NCI-H2227 (cell line): ENCODE measurements at regions not wholly inside any gene's neighbourhood (a gene's known extent, or its start where the extent isn't known, plus 50 kb on each side); places are given as distances from the start of the nearest gene placed in this dataset.

Source experiments
- DNase-seq: peaks from one replicate; lab custom pipeline; 2025; ENCODE audit not compliant: unreplicated experiment; lab: John Stamatoyannopoulos, UW

GRCh38 chr4:157803421-157803820, 369.4 kb downstream of the GASK1B start:
- DNase-seq, result no peak

GRCh38 chr4:157795495-157795894, 377.3 kb downstream of the GASK1B start:
- no peak for DNase-seq

- DNase-seq, result no peak
These were observed 380.1 kb downstream of the GASK1B start for GRCh38 chr4:157792716-157793115.

- no peak for DNase-seq
These were observed 381.6 kb downstream of the GASK1B start for GRCh38 chr4:157791236-157791635.

GRCh38 chr4:157787618-157788017, 385.2 kb downstream of the GASK1B start:
- no peak for DNase-seq

- DNase-seq, result no peak
These were observed 391.5 kb downstream of the GASK1B start for GRCh38 chr4:157781361-157781760.

GRCh38 chr4:157779081-157779480, 393.7 kb downstream of the GASK1B start:
- no peak for DNase-seq

- no peak for DNase-seq
These were observed 395.8 kb downstream of the GASK1B start for GRCh38 chr4:157776930-157777528.

GRCh38 chr4:157775971-157776370, 396.9 kb downstream of the GASK1B start:
- DNase-seq, result no peak

GRCh38 chr4:157772907-157773306, 399.9 kb downstream of the GASK1B start:
- DNase-seq, result no peak

- no peak for DNase-seq
These were observed 404.4 kb downstream of the GASK1B start for GRCh38 chr4:157768419-157768818.

- DNase-seq, result no peak
These were observed 409.3 kb downstream of the GASK1B start for GRCh38 chr4:157763490-157763889.

GRCh38 chr4:157754410-157754809, 418.4 kb downstream of the GASK1B start:
- no peak for DNase-seq

- no peak for DNase-seq
These were observed 421.2 kb downstream of the GASK1B start for GRCh38 chr4:157751631-157752030.

- DNase-seq, result no peak
These were observed 431.2 kb downstream of the GASK1B start for GRCh38 chr4:157741642-157742041.

GRCh38 chr4:157739242-157739641, 433.6 kb downstream of the GASK1B start:
- no peak for DNase-seq

- DNase-seq, result no peak
These were observed 444.6 kb downstream of the GASK1B start for GRCh38 chr4:157728215-157728614.

- DNase-seq, result no peak
These were observed 445.7 kb downstream of the GASK1B start for GRCh38 chr4:157727163-157727562.

- DNase-seq, result no peak
These were observed 450.7 kb downstream of the GASK1B start for GRCh38 chr4:157722146-157722545.

- DNase-seq, result no peak
These were observed 459.5 kb downstream of the GASK1B start for GRCh38 chr4:157713342-157713741.

GRCh38 chr4:157706155-157706554, 466.7 kb downstream of the GASK1B start:
- DNase-seq, result no peak

- DNase-seq, result no peak
These were observed 470.0 kb downstream of the GASK1B start for GRCh38 chr4:157702831-157703230.

GRCh38 chr4:157701695-157701994, 471.2 kb downstream of the GASK1B start:
- no peak for DNase-seq
